Spleen (tissue), 7 donors: ENCODE measurements at regions not wholly inside any gene's neighbourhood (a gene's known extent, or its start where the extent isn't known, plus 50 kb on each side); places are given as distances from the start of the nearest gene placed in this dataset.

Source experiments
- CTCF ChIP-seq, 11 experiments: fragments of 200-600 bp in 7 of 11; fragments of 450-650 bp in 4 of 11; sonication (generic) in 4 of 11; IDR thresholded peaks in 8 of 11; conservative IDR thresholded peaks in 3 of 11; 1 replicate in 7 of 11; 2 replicates in 4 of 11; pipeline versions ENCODE4 v1.4.0 to v1.8.0; 2016 to 2021; ENCODE audit warnings: antibody characterized with exemption in 11 of 11, inconsistent platforms in 4 of 11, mild to moderate bottlenecking in 1 of 11
- POLR2A ChIP-seq, 3 donors: fragments of 450-650 bp; IDR thresholded peaks; one replicate each; pipeline ENCODE4 v1.5.1; 2017; ENCODE audit warnings: antibody characterized with exemption in 3 of 3, mild to moderate bottlenecking in 1 of 3
- POLR2AphosphoS5 ChIP-seq, 3 donors: sonication (generic); formaldehyde crosslinking; IDR thresholded peaks; one replicate each; pipeline ENCODE4 v1.5.1; 2017; ENCODE audit warnings: antibody characterized with exemption in 3 of 3
- donor health status: DM: no; HTN: no; CAD: no; lungs with moderate emphysema.
- donor health status: DM: no; HTN: no; CAD: no.
- donor health status: DM: no; HTN: no; CAD: no.

DNA sequence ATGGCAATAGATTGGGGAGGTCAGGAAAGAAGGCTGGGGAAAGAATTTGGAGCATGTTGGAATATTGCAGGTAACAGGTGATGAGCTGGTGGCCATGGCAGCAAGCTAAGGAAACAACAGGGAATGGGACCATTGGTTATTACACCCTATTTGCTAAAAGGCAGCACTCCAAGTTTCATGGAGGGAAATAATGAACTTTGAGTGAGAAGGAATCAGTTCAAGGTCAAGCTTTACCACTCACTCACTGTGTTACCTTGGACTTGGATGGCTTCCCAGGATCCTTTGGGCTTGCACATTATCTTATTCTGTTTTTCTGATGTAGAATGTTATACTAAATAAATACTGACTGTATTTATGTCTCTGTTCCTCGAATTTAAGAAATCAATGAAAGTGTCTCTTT is 792.8 kb upstream of the CDH8 start:
- TF ChIP-seq POLR2A (IDR thresholded peaks at IDR 0.05) (no peak), POLR2AphosphoS5 (IDR thresholded peaks at IDR 0.05) (no peak), CTCF (IDR thresholded peaks at IDR 0.05 in 8 of 11, conservative IDR thresholded peaks at IDR 0.05 in 3 of 11) (no peak)
